GM23338 (cell line): ENCODE measurements at regions not wholly inside any gene's neighbourhood (a gene's known extent, or its start where the extent isn't known, plus 50 kb on each side); places are given as distances from the start of the nearest gene placed in this dataset.

Experiments used
- ATAC-seq: fragments of 200-7000 bp; cut with Tn5 transposase; 3 replicates; pipeline ENCODE4 v1.9.1; 2020
- DNase-seq: peaks from one replicate; pipeline ENCODE4 v3.0.0-alpha.2; 2015; ENCODE audit warnings: low spot score
- H2AFZ ChIP-seq: fragments of 200-600 bp; sonication (generic); 2 replicates; pipeline ENCODE4 v1.8.0; 2016; ENCODE audit warnings: antibody characterized with exemption, mild to moderate bottlenecking, moderate library complexity
- H3F3A ChIP-seq: fragments of 200-600 bp; sonication (generic); replicated peaks from 2 replicates; pipeline ENCODE4 v1.8.0; 2017; ENCODE audit warnings: antibody characterized with exemption, mixed run types, low read depth
- H3K27ac ChIP-seq: fragments of 200-600 bp; sonication (generic); 2 replicates; pipeline ENCODE4 v1.6.1; 2016; ENCODE audit warnings: low read depth
- H3K27me3 ChIP-seq: fragments of 200-600 bp; sonication (generic); 2 replicates; pipeline ENCODE4 v1.8.0; 2016; ENCODE audit warnings: mild to moderate bottlenecking, mixed run types, moderate library complexity; ENCODE audit not compliant: insufficient read depth
- H3K36me3 ChIP-seq: fragments of 200-600 bp; sonication (generic); 2 replicates; pipeline ENCODE4 v1.8.0; 2016; ENCODE audit warnings: mild to moderate bottlenecking; ENCODE audit not compliant: insufficient read depth
- H3K4me1 ChIP-seq: fragments of 200-600 bp; sonication (generic); 2 replicates; pipeline ENCODE4 v1.8.0; 2016; ENCODE audit warnings: mild to moderate bottlenecking, moderate library complexity; ENCODE audit not compliant: insufficient read depth
- H3K4me2 ChIP-seq: fragments of 200-600 bp; sonication (generic); 2 replicates; pipeline ENCODE4 v1.7.1; 2017; ENCODE audit warnings: mixed run types
- H3K4me3 ChIP-seq: fragments of 200-600 bp; sonication (generic); 2 replicates; pipeline ENCODE4 v1.6.1; 2016; ENCODE audit warnings: mixed run types
- H3K79me2 ChIP-seq: fragments of 200-600 bp; sonication (generic); replicated peaks from 2 replicates; pipeline ENCODE4 v1.8.0; 2017; ENCODE audit warnings: mild to moderate bottlenecking; ENCODE audit not compliant: insufficient read depth
- H3K9me2 ChIP-seq: fragments of 200-600 bp; sonication (generic); 2 replicates; pipeline ENCODE4 v1.8.0; 2017; ENCODE audit not compliant: insufficient read depth
- H4K20me1 ChIP-seq: fragments of 200-600 bp; sonication (generic); replicated peaks from 2 replicates; pipeline ENCODE4 v1.8.0; 2017; ENCODE audit warnings: mild to moderate bottlenecking; ENCODE audit not compliant: insufficient read depth
- H3K27ac Mint-ChIP-seq: 2 replicates; pipeline ENCODE4 v1.8.0; 2020; ENCODE audit warnings: inconsistent platforms, mild to moderate bottlenecking, moderate library complexity, mixed read lengths
- H3K27me3 Mint-ChIP-seq: 3 replicates; pipeline ENCODE4 v1.8.0; 2022; ENCODE audit warnings: low read depth, mild to moderate bottlenecking, moderate library complexity, mixed read lengths, inconsistent platforms; ENCODE audit not compliant: insufficient read depth, poor library complexity
- H3K36me3 Mint-ChIP-seq: 3 replicates; pipeline ENCODE4 v1.8.0; 2021; ENCODE audit warnings: low read depth, mild to moderate bottlenecking, inconsistent platforms, moderate library complexity, mixed read lengths
- H3K4me1 Mint-ChIP-seq: 3 replicates; pipeline ENCODE4 v1.8.0; 2020; ENCODE audit warnings: mild to moderate bottlenecking, inconsistent platforms, mixed read lengths
- H3K4me3 Mint-ChIP-seq: 3 replicates; pipeline ENCODE4 v1.8.0; 2021; ENCODE audit warnings: moderate library complexity, mild to moderate bottlenecking, inconsistent platforms, mixed read lengths
- H3K9me3 Mint-ChIP-seq: 3 replicates; pipeline ENCODE4 v1.8.0; 2020; ENCODE audit warnings: moderate library complexity, mild to moderate bottlenecking, inconsistent platforms, mixed read lengths
- CREB1 ChIP-seq: fragments of 250-450 bp; sonication (Bioruptor Pico); IDR thresholded peaks from 2 replicates; pipeline ENCODE4 v1.5.0; 2020; ENCODE audit warnings: low read depth, mild to moderate bottlenecking, moderate library complexity
- EZH2 ChIP-seq: fragments of 200-600 bp; sonication (generic); IDR thresholded peaks from one replicate; pipeline ENCODE4 v1.8.0; 2017; ENCODE audit warnings: antibody characterized with exemption, mild to moderate bottlenecking, low read depth; ENCODE audit not compliant: unreplicated experiment
- EZH2phosphoT487 ChIP-seq: fragments of 200-600 bp; sonication (generic); IDR thresholded peaks from one replicate; pipeline ENCODE4 v1.8.1; 2018; ENCODE audit warnings: antibody characterized with exemption; ENCODE audit not compliant: unreplicated experiment
- JUNB ChIP-seq: IDR thresholded peaks from one replicate; pipeline ENCODE4 v1.6.1; 2016; ENCODE audit warnings: antibody characterized with exemption; ENCODE audit not compliant: unreplicated experiment
- NANOG ChIP-seq: IDR thresholded peaks from 2 replicates; pipeline ENCODE4 v1.6.1; 2016; ENCODE audit warnings: antibody characterized with exemption, borderline replicate concordance
- POLR2AphosphoS5 ChIP-seq: IDR thresholded peaks from 2 replicates; pipeline ENCODE4 v1.6.1; 2016; ENCODE audit warnings: antibody characterized with exemption, low read depth
- STAT1 ChIP-seq: IDR thresholded peaks from one replicate; pipeline ENCODE4 v1.6.1; 2016; ENCODE audit warnings: antibody characterized with exemption; ENCODE audit not compliant: unreplicated experiment
- ZNF114 ChIP-seq: fragments of 250-450 bp; sonication (Bioruptor Pico); IDR thresholded peaks from 2 replicates; pipeline ENCODE4 v1.5.0; 2020; ENCODE audit warnings: mild to moderate bottlenecking, moderate library complexity
- ZNF331 ChIP-seq: fragments of 250-450 bp; sonication (Bioruptor Pico); IDR thresholded peaks from 2 replicates; pipeline ENCODE4 v1.5.0; 2020; ENCODE audit warnings: low read depth, mild to moderate bottlenecking, moderate library complexity
- TF ChIP-seq, protein P1 (sequence below), 2 experiments: fragments of 200-600 bp in 1 of 2; sonication (generic) in 1 of 2; conservative IDR thresholded peaks; 2 replicates each; pipeline versions ENCODE4 v1.5.1 to v1.6.1; 2016 to 2017; ENCODE audit warnings: antibody characterized with exemption in 2 of 2, low read depth in 2 of 2, mild to moderate bottlenecking in 2 of 2, moderate library complexity in 1 of 2
- TF ChIP-seq, protein P2 (sequence below): IDR thresholded peaks from one replicate; pipeline ENCODE4 v1.6.1; 2018; ENCODE audit warnings: antibody characterized with exemption; ENCODE audit not compliant: unreplicated experiment
- TF ChIP-seq, protein P3 (sequence below): fragments of 250-450 bp; sonication (Bioruptor Pico); IDR thresholded peaks from 2 replicates; pipeline ENCODE4 v1.5.0; 2020; ENCODE audit warnings: mild to moderate bottlenecking, moderate library complexity
- TF ChIP-seq, protein P4 (sequence below): IDR thresholded peaks from 2 replicates; pipeline ENCODE4 v1.6.1; 2016; ENCODE audit warnings: antibody characterized with exemption

DNA sequence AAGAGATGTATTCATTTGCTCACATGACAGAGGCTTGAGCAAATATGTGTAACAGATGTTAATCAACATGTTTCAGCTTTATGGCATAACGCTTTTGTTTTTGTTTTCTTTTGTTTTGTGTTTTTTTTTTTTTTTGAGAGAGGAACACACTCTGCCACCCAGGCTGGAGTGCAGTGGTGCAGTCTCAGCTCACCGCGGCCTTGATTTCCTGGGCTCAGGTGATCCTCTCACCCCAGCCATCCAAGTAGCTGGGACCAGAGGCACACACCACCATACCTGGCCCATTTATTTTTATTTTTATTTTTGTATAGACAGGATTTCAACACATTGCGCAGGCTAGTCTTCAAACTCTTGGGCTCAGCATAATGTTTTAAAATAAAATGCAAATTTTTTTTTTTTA, 1504.4 kb upstream of the CADM2 start:
- no peak overlapping the region for H2AFZ ChIP-seq
- no peak overlapping the region for H3K4me3 ChIP-seq
- no peaks in the 10 kb centered on the region for H3F3A ChIP-seq
- Mint-ChIP-seq H3K36me3 (no peaks in the 10 kb centered on the region), H3K4me1 (peaks cover 13% of the 10 kb centered on the region; the same call in 2 of the 3 replicates), H3K27ac (no peak overlapping the region), H3K9me3 (no peaks in the 10 kb centered on the region), H3K4me3 (no peak overlapping the region), H3K27me3 (peaks cover 6% of the 10 kb centered on the region)
- H3K27me3 ChIP-seq = no peaks in the 10 kb centered on the region
- TF ChIP-seq, protein P1, sequence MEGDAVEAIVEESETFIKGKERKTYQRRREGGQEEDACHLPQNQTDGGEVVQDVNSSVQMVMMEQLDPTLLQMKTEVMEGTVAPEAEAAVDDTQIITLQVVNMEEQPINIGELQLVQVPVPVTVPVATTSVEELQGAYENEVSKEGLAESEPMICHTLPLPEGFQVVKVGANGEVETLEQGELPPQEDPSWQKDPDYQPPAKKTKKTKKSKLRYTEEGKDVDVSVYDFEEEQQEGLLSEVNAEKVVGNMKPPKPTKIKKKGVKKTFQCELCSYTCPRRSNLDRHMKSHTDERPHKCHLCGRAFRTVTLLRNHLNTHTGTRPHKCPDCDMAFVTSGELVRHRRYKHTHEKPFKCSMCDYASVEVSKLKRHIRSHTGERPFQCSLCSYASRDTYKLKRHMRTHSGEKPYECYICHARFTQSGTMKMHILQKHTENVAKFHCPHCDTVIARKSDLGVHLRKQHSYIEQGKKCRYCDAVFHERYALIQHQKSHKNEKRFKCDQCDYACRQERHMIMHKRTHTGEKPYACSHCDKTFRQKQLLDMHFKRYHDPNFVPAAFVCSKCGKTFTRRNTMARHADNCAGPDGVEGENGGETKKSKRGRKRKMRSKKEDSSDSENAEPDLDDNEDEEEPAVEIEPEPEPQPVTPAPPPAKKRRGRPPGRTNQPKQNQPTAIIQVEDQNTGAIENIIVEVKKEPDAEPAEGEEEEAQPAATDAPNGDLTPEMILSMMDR (conservative IDR thresholded peaks at IDR 0.05; ENCODE audit: low read depth in 2 of 2) = no peak
- TF ChIP-seq, protein P2, sequence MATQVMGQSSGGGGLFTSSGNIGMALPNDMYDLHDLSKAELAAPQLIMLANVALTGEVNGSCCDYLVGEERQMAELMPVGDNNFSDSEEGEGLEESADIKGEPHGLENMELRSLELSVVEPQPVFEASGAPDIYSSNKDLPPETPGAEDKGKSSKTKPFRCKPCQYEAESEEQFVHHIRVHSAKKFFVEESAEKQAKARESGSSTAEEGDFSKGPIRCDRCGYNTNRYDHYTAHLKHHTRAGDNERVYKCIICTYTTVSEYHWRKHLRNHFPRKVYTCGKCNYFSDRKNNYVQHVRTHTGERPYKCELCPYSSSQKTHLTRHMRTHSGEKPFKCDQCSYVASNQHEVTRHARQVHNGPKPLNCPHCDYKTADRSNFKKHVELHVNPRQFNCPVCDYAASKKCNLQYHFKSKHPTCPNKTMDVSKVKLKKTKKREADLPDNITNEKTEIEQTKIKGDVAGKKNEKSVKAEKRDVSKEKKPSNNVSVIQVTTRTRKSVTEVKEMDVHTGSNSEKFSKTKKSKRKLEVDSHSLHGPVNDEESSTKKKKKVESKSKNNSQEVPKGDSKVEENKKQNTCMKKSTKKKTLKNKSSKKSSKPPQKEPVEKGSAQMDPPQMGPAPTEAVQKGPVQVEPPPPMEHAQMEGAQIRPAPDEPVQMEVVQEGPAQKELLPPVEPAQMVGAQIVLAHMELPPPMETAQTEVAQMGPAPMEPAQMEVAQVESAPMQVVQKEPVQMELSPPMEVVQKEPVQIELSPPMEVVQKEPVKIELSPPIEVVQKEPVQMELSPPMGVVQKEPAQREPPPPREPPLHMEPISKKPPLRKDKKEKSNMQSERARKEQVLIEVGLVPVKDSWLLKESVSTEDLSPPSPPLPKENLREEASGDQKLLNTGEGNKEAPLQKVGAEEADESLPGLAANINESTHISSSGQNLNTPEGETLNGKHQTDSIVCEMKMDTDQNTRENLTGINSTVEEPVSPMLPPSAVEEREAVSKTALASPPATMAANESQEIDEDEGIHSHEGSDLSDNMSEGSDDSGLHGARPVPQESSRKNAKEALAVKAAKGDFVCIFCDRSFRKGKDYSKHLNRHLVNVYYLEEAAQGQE = no peak
- TF ChIP-seq POLR2AphosphoS5 (no peak), CREB1 (no peak), STAT1 (no peak), ZNF114 (no peak), EZH2 (no peak), NANOG (no peak), EZH2phosphoT487 (no peak), JUNB (no peak), ZNF331 (CRISPR knock-in tag) (no peak)
- TF ChIP-seq, protein P3, sequence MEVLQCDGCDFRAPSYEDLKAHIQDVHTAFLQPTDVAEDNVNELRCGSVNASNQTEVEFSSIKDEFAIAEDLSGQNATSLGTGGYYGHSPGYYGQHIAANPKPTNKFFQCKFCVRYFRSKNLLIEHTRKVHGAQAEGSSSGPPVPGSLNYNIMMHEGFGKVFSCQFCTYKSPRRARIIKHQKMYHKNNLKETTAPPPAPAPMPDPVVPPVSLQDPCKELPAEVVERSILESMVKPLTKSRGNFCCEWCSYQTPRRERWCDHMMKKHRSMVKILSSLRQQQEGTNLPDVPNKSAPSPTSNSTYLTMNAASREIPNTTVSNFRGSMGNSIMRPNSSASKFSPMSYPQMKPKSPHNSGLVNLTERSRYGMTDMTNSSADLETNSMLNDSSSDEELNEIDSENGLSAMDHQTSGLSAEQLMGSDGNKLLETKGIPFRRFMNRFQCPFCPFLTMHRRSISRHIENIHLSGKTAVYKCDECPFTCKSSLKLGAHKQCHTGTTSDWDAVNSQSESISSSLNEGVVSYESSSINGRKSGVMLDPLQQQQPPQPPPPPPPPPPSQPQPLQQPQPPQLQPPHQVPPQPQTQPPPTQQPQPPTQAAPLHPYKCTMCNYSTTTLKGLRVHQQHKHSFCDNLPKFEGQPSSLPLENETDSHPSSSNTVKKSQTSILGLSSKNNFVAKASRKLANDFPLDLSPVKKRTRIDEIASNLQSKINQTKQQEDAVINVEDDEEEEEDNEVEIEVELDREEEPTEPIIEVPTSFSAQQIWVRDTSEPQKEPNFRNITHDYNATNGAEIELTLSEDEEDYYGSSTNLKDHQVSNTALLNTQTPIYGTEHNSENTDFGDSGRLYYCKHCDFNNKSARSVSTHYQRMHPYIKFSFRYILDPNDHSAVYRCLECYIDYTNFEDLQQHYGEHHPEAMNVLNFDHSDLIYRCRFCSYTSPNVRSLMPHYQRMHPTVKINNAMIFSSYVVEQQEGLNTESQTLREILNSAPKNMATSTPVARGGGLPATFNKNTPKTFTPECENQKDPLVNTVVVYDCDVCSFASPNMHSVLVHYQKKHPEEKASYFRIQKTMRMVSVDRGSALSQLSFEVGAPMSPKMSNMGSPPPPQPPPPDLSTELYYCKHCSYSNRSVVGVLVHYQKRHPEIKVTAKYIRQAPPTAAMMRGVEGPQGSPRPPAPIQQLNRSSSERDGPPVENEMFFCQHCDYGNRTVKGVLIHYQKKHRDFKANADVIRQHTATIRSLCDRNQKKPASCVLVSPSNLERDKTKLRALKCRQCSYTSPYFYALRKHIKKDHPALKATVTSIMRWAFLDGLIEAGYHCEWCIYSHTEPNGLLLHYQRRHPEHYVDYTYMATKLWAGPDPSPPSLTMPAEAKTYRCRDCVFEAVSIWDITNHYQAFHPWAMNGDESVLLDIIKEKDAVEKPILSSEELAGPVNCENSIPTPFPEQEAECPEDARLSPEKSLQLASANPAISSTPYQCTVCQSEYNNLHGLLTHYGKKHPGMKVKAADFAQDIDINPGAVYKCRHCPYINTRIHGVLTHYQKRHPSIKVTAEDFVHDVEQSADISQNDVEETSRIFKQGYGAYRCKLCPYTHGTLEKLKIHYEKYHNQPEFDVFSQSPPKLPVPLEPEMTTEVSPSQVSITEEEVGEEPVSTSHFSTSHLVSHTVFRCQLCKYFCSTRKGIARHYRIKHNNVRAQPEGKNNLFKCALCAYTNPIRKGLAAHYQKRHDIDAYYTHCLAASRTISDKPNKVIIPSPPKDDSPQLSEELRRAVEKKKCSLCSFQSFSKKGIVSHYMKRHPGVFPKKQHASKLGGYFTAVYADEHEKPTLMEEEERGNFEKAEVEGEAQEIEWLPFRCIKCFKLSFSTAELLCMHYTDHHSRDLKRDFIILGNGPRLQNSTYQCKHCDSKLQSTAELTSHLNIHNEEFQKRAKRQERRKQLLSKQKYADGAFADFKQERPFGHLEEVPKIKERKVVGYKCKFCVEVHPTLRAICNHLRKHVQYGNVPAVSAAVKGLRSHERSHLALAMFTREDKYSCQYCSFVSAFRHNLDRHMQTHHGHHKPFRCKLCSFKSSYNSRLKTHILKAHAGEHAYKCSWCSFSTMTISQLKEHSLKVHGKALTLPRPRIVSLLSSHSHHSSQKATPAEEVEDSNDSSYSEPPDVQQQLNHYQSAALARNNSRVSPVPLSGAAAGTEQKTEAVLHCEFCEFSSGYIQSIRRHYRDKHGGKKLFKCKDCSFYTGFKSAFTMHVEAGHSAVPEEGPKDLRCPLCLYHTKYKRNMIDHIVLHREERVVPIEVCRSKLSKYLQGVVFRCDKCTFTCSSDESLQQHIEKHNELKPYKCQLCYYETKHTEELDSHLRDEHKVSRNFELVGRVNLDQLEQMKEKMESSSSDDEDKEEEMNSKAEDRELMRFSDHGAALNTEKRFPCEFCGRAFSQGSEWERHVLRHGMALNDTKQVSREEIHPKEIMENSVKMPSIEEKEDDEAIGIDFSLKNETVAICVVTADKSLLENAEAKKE (CRISPR knock-in tag) = no peak
- TF ChIP-seq, protein P4, sequence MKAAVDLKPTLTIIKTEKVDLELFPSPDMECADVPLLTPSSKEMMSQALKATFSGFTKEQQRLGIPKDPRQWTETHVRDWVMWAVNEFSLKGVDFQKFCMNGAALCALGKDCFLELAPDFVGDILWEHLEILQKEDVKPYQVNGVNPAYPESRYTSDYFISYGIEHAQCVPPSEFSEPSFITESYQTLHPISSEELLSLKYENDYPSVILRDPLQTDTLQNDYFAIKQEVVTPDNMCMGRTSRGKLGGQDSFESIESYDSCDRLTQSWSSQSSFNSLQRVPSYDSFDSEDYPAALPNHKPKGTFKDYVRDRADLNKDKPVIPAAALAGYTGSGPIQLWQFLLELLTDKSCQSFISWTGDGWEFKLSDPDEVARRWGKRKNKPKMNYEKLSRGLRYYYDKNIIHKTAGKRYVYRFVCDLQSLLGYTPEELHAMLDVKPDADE = no peak
- H3K27ac ChIP-seq = no peak overlapping the region
- no peaks in the 10 kb centered on the region for H4K20me1 ChIP-seq
- ATAC-seq (no peak; the same call in 2 of the 3 replicates), DNase-seq (no peak)
- H3K79me2 ChIP-seq = no peaks in the 10 kb centered on the region
- no peaks in the 10 kb centered on the region for H3K36me3 ChIP-seq
- H3K4me2 ChIP-seq = no peak overlapping the region
- H3K4me1 ChIP-seq = no peaks in the 10 kb centered on the region
- H3K9me2 ChIP-seq = no peaks in the 10 kb centered on the region
